GM18909 (cell line): ENCODE measurements at regions not wholly inside any gene's neighbourhood (a gene's known extent, or its start where the extent isn't known, plus 50 kb on each side); places are given as distances from the start of the nearest gene placed in this dataset.

Experiments
- ATAC-seq: cut with Tn5 transposase; IDR thresholded peaks from one replicate; pipeline ENCODE4 v1.9.1; 2021; ENCODE audit warnings: mild to moderate bottlenecking; ENCODE audit not compliant: unreplicated experiment, poor library complexity

DNA sequence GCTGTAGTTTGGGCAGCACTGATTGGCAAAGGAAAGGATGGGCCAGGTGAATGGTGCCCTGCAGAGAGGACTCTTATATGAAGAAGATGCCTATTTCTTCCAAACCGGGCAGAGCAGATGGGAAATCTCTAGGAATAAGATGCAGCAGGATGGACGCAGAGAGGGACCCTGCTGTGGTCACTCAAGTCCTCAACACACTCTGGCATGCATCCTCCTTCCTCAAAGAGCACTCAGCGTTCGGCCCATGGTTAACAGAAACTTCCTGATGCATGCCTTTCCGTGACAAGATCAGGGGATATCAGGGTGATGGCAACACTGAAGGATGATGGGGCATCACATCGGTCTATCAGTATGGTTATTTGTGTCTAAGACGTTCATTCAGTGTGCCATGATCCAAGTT is 232.7 kb downstream of the TTC32 start:
- no peak for ATAC-seq

DNA sequence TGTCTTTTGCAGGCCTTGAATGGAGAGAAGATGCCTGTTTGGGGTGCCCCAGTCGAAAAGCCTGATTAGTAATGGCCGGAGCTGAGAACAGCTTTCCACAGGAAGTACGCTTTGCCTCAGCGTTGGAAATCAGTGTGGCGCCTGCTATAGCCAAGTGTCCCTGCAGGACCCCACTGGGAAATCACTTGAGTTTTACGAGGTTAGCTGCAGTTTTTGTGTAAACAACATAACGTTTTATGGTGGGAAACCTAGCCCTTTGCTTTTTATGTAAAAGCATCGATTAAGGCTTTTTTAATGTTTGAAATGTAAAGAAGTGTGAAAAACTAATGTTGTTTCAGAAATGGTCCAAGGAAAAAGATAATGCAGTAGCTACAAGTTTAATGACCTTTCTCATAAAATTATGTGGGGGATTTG is 234.2 kb downstream of the TTC32 start:
- ATAC-seq, result no peak

DNA sequence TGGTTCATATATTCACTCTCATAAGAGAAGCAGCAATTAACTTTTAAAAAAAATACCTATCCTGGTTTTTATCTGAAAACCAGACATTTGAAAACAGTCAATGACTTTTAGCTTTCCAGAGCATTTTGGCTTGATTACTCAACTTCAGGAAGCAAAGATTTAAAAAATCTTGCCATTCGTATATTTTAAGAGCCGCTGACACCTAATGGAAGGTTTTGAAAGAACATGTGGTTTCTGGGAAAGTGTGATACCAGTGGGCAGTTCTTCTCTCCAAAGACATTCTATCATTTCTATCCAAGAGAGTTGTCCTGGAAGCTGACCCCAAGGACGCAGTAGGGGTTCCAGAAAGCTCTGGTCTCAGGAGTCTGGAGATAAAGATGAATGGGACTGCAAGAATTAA is 234.7 kb downstream of the TTC32 start:
- ATAC-seq, result no peak

DNA sequence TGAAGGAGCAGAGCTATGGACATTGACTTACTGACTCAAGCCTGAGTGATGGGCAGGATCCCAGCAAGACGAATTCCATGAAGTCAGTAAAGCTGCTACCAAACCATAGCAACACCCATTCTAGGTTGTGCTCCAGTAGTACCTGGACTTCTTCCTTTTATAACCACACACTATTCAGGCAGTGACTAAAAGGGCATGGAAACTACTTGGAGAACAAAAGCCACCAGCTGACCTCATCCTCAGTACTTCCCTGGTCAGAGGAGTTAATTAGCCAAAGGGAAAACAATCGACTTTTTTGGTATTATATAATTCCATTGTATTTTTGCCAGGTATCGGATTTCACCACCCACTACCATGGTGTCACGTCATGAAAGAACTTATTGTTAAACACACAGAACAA is 237.1 kb downstream of the TTC32 start:
- no peak for ATAC-seq

DNA sequence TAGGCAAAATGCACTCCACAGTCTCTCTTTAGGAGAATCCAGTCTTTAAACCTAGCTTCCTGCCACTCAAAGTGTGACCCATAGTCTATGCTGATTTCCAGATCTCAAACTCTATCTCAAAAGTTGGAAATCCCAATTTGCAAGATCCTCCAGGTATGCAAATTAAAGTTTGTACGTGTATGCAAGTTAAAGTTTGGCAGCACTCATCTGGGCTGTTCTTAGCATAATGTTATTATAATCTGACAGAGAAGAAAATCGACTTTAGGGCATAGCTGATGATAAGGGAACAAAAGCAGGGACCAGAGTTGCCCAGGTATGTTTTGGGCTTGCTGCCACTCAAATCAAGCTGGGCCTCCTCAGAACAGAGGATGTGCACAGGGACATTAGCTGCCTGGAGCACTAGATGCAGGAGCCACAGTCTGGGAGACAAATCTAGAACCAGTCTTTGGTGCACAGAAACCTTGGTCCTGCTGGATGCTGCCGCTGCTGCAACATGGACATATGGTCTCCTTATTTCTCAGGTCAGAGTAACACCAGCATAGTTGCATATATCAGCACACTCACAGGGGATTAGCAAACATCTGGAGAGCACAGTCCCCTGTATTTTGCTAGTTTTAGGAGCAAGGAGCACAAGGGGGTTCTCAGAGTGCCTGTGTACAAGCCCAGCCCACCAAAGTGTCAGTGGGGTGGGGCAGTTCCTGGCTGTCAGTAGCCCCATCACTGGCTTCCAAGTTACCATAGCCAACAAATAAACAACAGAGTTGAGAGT is 242.6 kb downstream of the TTC32 start:
- ATAC-seq, result no peak

DNA sequence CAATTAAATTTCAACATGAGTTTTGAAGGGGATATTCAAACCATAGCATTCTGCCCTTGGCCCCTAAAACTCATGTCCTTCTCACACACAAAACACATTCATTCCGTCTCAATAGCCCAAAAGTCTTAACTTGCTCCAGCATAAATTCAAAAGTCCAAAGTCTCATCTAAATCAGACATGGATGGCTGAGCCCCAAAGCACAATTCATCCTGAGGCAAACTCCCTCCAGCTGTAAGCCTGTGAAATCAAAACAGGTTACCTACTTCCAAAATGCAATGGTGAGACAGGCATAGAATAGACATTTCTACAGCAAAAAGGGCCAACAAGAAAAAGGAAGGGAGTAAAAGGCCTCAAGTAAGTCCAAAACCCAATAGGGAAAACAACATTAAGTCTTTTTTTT is 245.8 kb downstream of the TTC32 start:
- ATAC-seq, result no peak

DNA sequence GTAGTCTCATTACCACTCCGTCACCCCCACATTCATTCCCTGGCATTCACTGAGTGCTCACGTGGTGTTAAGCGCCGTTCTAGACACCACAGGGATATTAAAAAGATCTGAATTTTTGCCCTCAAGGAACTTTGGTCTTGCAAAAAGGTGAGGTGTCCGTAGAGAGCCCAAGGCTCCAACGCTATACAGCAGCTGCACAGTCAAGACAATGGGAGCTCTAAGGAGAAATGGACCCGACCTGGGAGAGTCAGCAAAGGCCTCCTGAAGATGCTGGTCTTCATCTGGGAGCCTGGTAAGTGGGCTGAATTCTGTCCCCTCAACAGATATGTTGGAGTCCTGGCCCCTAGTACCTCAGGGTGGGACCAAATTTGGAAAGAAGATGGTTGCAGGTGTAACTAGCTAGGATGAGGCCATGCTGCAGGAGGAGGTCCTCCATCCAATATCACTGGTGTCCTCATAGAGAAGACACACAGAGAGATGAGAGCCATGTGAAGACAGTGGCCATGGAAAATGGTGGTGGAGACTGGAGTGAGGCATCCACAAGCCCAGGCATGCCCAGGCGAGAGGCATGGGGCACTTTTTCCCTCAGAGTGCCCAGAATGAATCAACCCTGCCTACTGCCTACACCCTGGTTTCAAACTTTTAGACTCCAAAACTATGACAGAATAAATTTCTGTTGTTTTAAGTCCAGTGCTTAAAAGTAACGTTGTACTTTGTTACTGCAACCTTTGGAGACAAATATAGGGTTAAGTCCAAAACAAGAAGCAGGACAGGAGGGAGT is 247.3 kb downstream of the TTC32 start:
- ATAC-seq, result no peak

DNA sequence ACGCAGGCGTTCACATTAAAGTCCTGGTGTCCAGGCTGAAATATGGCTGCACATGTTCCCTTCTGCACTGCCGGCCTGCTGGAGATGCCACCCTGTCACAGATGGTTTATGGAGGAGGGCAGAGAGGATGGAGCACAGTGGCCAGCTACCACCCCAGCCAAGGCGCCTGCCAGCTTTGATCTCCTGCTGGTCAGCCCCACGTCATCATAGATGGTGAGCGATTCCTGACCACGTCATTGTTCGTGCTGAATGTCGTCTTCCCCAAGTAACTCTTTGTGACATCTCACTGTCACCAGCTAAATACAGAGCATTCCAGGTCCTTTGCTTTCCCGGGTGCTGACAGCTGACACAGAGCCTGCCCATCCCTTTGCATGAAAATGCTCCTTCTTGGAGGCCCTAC is 248.3 kb downstream of the TTC32 start:
- ATAC-seq, result no peak

DNA sequence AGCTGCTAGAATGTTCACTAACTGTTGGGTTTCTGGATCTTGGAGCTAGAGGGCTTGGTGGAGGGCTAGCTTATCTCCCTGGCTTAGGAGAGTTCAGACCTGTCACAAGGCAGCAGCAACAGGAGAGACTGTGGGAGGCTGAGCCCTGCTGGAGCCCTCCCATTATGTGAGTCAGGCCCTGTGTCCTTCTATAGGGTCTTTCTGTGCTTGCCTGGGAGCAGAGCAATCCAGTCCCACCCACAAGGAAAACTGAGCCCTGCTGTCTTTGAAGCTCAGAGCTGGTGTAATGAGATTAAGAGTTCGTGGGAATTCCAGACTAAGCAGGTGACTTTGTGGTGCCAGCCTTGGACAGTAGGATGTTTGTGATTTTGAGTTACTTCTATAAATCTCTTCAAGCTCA is 249.0 kb downstream of the TTC32 start:
- ATAC-seq, result no peak

DNA sequence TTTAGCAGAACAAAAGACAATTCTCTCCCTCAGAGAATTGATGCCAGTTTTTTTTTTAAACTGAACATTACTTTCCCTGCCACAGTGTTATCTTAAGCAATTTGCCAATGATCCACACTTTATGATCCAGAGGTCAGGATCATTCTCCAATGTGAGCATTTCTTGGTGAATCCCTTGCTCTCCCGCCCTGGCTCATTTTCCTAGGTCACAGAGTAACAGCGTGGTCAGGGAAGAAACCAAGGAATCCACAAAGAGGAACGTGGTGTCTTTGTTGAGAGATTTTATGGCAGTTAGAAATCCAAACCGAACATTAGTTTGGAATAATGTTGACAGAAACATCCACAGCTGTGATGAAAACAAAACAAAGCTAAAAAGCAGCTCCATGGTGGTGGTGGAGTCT is 250.3 kb downstream of the TTC32 start:
- ATAC-seq, result no peak

DNA sequence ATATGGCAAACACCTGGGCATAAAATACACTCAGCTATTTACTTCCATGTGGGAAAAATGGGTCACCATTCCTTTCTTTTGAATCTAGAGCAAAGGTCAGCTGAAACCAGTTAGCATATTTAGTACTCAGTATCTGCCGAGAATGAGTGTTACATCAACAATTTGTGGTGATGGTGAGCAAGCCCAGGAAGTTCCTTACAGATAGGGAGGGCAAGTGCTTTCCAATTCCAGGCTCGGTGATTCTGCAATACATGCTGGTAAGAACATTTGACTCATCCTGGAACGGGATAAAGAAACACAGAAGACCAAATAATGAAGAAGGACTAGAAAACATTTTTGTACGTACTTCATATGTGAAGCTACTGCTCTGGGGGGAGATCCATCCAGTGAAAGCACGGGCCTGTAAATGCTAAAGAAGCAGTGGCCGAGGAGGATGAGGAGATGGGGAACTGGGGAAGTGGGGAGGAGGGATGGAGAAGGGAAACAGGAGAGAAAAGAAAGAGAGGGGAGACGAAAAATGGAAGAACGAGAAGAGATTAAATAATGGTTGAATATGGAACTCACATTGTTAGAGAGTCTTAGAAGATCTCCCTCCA is 251.9 kb downstream of the TTC32 start:
- ATAC-seq, result no peak

DNA sequence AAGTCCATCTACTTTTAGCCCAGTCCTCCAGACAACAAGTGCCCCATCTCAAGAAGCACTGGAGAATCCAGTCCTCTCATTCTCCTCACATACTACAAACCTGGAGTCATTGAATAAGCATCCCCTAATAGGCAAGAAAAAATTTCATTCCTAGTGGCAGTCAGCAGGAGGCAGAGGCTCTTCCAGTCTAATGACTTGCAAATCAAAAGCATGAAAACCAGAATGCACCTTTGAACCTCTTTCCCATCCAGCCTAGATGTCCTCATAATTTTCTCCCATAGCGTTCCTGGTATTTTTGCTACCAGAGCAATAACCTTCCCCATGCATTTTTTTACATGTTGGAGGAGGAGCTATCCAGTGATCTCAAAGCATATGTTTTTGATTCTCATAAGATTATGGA is 252.6 kb downstream of the TTC32 start:
- no peak for ATAC-seq

DNA sequence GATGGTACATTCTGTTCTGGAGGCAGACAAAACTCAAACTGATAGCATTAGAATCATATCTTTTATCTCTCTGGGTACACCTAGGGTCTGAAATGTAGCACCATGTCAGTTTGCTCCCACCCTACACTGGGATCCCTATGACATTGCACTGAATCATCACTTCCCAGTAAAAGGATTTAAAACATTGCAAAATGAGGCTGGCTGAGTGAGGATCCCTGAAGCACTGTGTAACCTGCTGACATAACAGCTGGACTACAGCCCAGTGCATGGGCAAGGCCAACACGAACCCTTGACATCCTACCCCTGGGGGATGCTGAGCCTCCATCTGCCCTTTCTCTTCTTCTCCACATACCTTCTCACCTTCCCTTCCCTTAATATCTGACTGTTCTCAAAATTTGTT is 253.2 kb downstream of the TTC32 start:
- no peak for ATAC-seq

DNA sequence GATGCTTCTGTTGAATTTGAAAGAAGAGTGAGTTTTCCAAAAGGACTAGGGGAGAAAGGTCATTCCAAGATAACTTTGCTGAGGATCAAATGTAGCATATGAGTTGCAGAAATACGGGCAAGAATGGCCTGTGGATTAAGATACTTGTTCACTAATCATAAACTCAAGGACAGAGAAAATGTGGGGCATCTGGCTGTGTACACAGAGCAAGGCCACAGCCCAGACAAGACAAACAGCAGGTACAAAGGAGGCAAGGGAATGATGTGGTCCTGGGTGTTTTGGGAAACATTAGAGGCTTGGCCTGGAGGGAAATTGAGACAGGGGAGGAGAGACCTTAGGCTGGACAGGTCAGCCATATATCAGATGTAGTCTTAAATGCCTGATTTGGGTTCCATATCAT is 254.8 kb downstream of the TTC32 start:
- no peak for ATAC-seq

DNA sequence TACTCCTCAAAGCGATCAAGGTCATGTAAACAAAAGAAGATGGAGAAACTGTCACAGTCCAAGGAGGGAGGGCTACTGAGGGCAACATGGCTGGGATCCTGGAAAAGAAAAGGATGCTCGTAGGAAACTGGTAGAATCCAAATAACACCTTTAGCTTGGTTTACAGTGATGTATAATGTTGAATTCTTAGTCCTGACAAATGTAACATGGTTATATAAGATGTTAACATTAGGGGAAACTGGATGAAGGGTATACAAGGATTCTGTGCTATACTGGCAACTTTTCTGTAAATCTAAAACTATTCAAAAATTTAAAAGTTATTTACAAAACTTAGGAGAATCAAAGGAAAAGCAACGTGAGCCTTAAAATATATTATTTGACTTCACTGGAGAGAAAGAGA is 257.0 kb downstream of the TTC32 start:
- ATAC-seq, result no peak

DNA sequence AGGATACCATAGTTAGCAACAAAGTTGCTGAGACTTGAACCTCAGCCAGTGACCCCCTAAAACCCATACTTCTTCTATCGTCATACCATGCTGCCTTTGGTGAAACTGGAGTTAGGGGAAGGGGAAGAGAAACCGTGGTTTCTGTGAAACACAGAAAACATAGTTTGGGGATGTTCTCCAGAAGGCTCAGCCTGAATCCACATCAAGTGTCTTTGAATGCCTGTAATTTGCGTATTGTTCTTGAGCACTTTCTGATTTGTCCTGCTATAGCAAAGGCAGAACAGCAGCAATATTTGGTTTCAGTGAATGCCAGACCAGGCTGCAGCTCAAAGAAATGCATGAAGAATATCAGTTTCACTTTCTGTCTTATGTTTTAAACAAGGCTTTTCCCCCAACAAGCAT is 258.7 kb downstream of the TTC32 start:
- ATAC-seq, result peak; percentile 76

DNA sequence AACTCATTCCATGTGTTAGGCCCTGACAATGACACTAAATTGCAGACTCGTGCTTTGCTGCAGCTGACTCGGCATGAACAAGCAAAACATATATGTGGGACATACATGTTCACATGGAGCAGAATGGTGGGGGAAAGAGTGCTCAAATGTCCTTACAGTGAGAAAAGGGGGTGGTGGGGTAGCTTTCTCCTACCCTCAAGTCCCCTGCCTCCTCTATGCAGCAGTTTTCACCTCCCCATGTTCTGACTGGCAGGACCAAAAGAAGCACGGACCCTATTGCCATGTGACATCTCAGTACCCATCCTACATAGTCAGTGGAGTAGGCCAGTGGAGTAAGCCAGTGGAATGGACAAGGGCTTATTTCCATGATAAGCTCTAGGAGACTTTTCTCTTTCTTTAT is 259.3 kb downstream of the TTC32 start:
- ATAC-seq, result no peak

DNA sequence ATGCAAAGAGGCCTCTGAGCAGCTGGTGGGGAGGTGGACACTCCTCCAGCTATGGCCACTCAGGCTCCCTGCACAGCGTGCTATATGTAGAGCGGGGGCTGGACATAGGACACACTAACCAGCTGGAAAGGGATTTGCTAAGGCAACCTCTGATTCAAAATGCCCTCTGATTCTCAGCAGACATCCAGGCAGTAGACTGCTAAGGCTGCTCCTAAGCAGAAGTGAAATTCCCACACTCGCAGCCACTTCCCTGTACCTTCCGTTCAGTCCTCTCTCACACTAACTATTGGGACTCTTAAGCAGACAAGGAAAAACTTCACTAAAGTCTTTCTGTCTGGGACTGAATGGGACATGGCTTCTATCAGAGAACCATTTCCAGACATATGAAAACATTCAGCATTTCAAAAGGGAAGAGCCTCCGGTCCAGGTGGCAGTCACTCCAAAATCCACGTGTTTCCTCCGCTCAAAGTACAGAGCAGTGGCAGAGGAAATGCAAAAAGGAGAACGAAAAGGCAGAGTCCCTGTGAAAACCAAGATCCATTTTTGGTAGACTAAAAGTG is 265.8 kb downstream of the TTC32 start:
- no peak for ATAC-seq

DNA sequence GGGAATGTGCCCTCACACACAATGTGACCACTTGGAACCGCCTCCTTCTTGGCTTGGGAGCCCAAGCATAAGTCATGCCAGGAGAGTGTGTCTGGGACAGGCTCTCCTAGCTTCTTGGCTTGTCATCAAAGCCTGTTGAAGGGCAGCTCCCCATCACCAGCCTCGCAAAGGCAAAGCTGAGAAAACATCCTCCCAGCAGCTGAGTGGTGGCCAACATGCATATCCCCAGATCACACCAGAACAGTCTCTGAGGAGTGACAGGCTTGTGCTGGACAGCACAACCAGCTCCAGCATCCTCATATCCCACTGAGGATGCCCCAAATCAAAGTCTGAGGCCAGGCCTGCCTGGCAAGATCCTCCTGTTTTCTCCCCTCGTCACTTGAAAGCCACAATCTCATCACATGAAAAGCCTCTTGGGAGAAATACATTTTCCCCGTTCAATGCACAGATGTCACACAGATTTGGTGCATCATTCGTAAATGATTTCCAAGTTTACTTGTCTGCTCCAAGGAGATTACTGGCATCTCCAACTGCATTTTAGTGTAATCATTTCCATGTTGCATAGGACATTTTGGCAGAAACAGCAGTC is 269.3 kb downstream of the TTC32 start:
- ATAC-seq, result no peak

DNA sequence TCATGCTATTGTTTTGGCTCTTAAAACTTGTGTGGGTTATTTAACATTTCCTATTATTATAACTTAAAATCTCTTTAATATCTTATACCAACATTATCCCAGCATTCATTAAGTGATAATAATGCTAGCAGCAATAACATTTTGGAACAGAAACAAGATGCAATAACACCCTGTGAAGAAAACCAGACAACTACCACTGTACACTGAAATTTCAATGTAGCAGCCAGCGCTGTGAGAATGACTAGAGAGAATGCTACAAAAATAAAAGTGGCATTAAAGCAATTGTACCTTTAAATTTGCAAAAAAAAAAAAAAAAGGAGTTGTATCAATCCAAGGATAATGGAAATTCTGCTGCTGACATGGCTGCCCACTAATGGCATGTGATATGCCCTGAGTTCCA is 269.9 kb downstream of the TTC32 start:
- ATAC-seq, result no peak

DNA sequence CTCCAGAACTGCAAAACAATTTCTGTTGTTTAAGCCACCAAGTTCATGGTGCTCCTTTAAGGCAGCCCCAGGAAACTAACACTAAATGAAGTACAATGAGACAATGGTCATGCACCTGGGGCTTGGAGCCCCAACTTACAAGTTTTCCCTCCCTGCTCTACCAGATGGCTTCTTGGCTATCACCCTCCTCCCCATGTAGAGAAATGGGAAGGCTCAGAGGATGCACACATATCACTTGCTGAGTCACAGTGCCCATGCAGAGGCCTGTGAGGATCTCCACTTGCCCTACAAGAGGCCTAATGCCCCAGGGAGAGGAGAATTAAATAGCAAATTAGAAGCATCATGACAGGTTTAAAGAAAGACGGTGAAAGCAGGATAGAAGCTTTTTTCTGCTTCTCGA is 270.9 kb downstream of the TTC32 start:
- no peak for ATAC-seq
